ENCODE measurements at regions not wholly inside any gene's neighbourhood (a gene's known extent, or its start where the extent isn't known, plus 50 kb on each side); places are given as distances from the start of the nearest gene placed in this dataset.
"Not testable (repeated sequence)": the region's sequence is repeated elsewhere in the genome, so short reads cannot be mapped to it uniquely, and the experiment has no call there.

DNA sequence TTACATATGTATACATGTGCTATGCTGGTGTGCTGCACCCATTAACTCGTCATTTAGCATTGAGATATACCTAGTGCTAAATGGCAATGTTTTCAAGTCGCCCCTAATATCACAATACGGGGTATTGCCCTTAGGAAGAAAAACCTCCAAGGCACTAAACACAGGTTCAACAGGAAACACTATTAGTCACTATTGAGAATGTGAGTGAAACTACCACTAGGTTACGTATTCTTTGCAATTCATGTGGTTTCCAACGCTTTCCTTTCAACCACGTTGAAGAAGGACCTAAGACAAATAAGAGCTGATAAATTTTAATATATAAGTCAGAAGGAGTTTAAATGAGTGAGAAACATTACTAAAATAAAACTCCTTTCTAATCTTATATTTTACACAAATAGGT is 134.7 kb upstream of the SPANXN4 start:
- WGBS (ENCODE audit: insufficient coverage) = no CpG with 5 or more reads among the region's 6 CpGs
- Histone ChIP-seq H3K4me3 (ENCODE audit: low read depth, low read length) (no peak overlapping the region), H3K4me1 (ENCODE audit: control insufficient read depth, insufficient read depth, low read length) (no peaks in the 10 kb centered on the region), H3K27me3 (ENCODE audit: control insufficient read depth, insufficient read depth, low read length) (no peaks in the 10 kb centered on the region), H3K9me3 (ENCODE audit: control insufficient read depth, insufficient read depth, low read length) (no peaks in the 10 kb centered on the region), H3K36me3 (ENCODE audit: control insufficient read depth, insufficient read depth, low read length) (no peaks in the 10 kb centered on the region), H3K27ac (ENCODE audit: low read depth, low read length) (no peak overlapping the region)
- no peak for DNase-seq (ENCODE audit: low read depth in 4 of 6, low spot score in 6 of 6)

DNA sequence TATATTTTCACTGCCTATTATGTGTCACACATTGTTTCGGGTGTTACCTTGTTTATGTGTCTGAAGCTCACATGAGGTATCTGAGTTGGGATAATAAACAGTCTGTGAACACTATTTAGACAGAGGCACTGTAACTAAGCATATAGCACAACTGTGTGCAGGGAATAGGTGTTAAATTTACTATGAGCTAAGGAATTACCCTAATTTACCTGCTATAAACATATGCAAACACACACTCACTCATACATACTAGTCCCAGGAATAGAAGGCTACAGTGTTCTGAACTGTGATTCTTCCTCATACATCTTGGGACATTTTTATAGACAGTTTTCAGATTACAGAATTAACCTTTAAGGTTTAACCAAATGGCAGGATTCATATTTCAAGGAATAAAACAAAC is 127.6 kb upstream of the SPANXN4 start:
- WGBS (ENCODE audit: insufficient coverage) = no CpG with 5 or more reads among the region's 1 CpG
- no peak overlapping the region for H3K4me3 ChIP-seq (ENCODE audit: low read depth, low read length)
- H3K9me3 ChIP-seq (ENCODE audit: control insufficient read depth, insufficient read depth, low read length) = no peaks in the 10 kb centered on the region
- H3K27me3 ChIP-seq (ENCODE audit: control insufficient read depth, insufficient read depth, low read length) = no peaks in the 10 kb centered on the region
- no peaks in the 10 kb centered on the region for H3K4me1 ChIP-seq (ENCODE audit: control insufficient read depth, insufficient read depth, low read length)
- no peak for DNase-seq (ENCODE audit: low read depth in 4 of 6, low spot score in 6 of 6)
- H3K36me3 ChIP-seq (ENCODE audit: control insufficient read depth, insufficient read depth, low read length) = no peaks in the 10 kb centered on the region
- H3K27ac ChIP-seq (ENCODE audit: low read depth, low read length) = no peak overlapping the region

DNA sequence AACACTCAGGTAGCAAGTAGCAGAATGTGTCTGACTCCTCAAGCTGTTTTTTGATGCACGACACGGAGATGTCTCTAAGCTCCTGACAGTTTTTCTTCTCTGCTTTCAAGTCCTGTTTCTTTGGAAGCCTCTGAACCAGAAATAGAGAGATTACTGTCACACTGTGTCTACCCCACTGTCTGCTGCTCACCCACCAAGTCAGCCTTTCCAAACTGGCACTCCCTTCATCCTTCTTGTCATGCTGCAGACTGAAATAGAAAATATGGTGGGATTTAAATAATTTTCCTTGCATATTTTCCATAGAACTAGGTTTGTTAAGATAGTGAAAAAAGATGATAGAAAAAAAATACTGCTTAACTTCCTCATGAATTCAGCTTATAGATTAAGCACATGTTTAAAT is 102.5 kb upstream of the SPANXN4 start:
- H3K27me3 ChIP-seq (ENCODE audit: control insufficient read depth, insufficient read depth, low read length) = no peaks in the 10 kb centered on the region
- no peaks in the 10 kb centered on the region for H3K36me3 ChIP-seq (ENCODE audit: control insufficient read depth, insufficient read depth, low read length)
- no peak overlapping the region for H3K4me3 ChIP-seq (ENCODE audit: low read depth, low read length)
- no peaks in the 10 kb centered on the region for H3K4me1 ChIP-seq (ENCODE audit: control insufficient read depth, insufficient read depth, low read length)
- 100% methylated on average over 2 of the region's 2 CpGs for WGBS (ENCODE audit: insufficient coverage)
- H3K27ac ChIP-seq (ENCODE audit: low read depth, low read length) = no peak overlapping the region
- H3K9me3 ChIP-seq (ENCODE audit: control insufficient read depth, insufficient read depth, low read length) = no peaks in the 10 kb centered on the region
- peak in 1 of 6 donors; percentile 52 for DNase-seq (ENCODE audit: low read depth in 4 of 6, low spot score in 6 of 6)

DNA sequence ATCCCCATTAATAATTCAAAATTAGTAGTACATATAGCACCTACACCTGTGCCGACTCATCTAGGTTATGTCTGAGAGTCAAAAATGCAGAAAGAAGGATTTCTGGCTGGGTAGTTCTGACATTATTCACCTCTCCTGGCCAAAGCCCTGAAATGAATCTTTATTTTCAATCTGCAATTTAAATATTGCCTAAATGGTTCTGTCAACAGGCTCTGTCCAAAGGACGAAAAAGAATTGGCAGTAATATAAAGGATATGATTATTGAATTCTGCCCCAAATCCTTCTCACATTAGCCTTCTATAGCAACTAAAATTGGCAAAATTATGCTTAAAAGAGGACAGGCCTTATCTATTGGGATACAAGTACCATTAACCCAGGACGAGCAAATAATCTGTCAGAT is 86.9 kb upstream of the SPANXN4 start:
- Histone ChIP-seq H3K27me3 (ENCODE audit: control insufficient read depth, insufficient read depth, low read length) (no peaks in the 10 kb centered on the region), H3K36me3 (ENCODE audit: control insufficient read depth, insufficient read depth, low read length) (no peaks in the 10 kb centered on the region), H3K9me3 (ENCODE audit: control insufficient read depth, insufficient read depth, low read length) (no peaks in the 10 kb centered on the region), H3K4me3 (ENCODE audit: low read depth, low read length) (no peak overlapping the region), H3K4me1 (ENCODE audit: control insufficient read depth, insufficient read depth, low read length) (no peaks in the 10 kb centered on the region), H3K27ac (ENCODE audit: low read depth, low read length) (no peak overlapping the region)
- DNase-seq (ENCODE audit: low read depth in 4 of 6, low spot score in 6 of 6) = no peak
- WGBS (ENCODE audit: insufficient coverage) = no CpG with 5 or more reads among the region's 3 CpGs

DNA sequence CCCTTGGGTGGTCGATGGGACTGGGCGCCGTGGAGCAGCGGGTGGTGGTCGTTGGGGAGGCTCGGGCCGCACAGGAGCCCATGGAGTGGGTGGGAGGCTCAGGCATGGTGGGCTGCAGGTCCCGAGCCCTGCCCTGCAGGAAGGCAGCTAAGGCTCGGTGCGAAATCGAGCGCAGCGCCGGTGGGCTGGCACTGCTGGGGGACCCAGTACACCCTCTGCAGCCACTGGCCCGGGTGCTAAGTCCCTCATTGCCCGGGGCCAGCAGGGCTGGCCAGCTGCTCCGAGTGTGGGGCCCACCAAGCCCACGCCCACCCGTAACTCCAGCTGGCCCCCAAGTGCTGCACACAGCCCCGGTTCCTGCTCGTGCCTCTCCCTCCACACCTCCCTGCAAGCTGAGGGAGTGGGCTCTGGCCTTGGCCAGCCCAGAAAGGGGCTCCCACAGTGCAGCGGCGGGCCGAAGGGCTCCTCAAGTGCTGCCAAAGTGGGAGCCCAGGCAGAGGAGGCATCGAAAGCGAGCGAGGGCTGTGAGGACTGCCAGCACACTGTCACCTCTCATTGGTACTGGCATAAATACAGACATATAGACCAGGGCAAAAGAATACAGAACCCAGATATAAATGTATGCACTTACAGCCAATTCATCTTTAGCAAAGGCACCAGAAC is 53.5 kb upstream of the SPANXN4 start:
- not testable (repeated sequence) for DNase-seq (ENCODE audit: low read depth in 4 of 6, low spot score in 6 of 6); H3K9me3 ChIP-seq (ENCODE audit: control insufficient read depth, insufficient read depth, low read length); H3K4me1 ChIP-seq (ENCODE audit: control insufficient read depth, insufficient read depth, low read length); H3K27me3 ChIP-seq (ENCODE audit: control insufficient read depth, insufficient read depth, low read length); H3K27ac ChIP-seq (ENCODE audit: low read depth, low read length); H3K4me3 ChIP-seq (ENCODE audit: low read depth, low read length); H3K36me3 ChIP-seq (ENCODE audit: control insufficient read depth, insufficient read depth, low read length)
- 85% methylated on average over 22 of the region's 27 CpGs for WGBS (ENCODE audit: insufficient coverage)
